LoVo (cell line): ENCODE measurements at regions not wholly inside any gene's neighbourhood (a gene's known extent, or its start where the extent isn't known, plus 50 kb on each side); places are given as distances from the start of the nearest gene placed in this dataset.
"Not testable (repeated sequence)": the region's sequence is repeated elsewhere in the genome, so short reads cannot be mapped to it uniquely, and the experiment has no call there.

Source experiments
- DNase-seq: peaks from one replicate; pipeline ENCODE4 v3.0.0-alpha.2; 2016; ENCODE audit warnings: low spot score

DNA sequence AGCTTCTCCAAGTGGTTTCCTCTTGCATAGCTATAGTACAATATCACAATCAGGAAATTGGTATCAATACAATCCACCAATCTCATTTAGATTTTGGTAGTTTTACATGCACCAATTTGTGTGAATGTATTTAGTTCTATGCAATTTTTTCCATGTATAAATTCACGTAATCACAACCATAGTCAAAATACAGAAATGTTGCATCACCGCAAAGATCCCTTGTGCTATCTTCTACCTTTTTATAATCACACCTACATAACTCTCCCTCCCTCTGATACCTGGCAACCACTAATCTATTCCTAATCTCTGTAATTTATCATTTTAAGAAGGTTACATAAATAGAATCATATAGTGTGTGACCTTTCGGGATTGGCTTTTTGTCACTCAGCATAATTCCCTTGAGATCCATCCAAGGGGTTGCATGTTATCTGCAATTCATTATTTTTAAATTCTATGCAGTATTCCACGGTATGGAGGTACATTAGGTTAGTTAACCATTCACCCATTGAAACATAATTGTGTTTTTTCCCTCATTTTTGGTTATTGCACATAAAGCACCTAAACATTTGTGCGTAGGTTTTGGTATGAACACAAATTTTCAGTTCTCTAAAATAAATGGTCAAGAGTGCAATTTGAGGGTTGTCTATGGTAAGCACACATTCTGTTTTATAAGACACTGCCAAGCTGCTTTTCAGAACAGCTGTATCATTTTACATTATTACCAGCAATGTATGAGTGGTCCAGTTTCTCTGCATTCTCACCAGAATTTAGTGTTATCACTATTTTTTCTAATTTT is 95.1 kb upstream of the SLC22A23 start:
- no peak for DNase-seq

DNA sequence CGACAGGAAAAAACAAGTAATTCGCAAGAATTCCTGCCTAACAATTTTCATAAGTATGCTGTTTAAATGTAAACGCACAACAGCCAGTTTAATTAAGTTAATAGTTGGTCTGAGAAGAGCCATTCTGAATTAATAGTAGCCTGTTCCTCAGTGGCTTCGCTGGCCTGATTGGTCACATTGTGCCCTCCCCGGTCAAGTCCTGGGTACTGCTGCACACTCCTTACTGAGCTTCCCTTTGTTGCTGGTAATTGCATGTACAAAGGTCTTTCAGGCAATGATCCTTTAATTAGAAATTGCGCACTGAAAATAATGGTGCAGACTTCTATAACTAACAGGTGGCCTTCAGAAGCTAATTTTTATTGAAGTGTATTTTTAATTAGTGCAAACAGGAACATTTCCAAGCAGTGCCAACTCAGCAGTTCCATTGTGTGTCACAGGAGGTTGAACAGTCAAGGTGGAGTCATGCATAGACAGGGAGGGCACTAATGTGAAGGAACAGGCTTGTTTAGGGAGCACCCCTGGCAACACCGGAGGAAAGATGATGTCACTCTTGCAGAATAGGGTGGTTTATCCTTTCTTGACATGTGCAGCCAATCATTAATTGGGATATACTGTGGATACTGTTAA is 92.6 kb upstream of the SLC22A23 start:
- DNase-seq: no peak

DNA sequence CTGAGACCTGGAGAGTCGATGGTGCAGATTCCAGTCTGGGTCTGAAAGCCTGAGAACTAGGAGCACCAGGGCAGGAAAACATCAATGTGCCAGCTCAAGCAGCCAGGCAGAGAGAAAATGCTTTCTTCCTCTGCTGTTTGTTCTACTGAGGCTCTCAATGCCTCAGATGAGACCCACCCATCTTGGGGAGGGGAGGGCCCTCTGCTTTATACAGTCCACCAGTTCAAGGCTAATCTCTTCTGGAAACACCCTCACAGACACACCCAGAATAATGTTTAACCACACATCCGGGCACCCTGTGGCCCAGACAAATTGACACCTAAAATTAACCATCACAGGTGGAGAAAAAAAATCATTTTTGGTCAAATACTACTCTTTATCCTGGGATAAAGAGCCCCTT is 89.3 kb upstream of the SLC22A23 start:
- DNase-seq: peak; percentile 23

DNA sequence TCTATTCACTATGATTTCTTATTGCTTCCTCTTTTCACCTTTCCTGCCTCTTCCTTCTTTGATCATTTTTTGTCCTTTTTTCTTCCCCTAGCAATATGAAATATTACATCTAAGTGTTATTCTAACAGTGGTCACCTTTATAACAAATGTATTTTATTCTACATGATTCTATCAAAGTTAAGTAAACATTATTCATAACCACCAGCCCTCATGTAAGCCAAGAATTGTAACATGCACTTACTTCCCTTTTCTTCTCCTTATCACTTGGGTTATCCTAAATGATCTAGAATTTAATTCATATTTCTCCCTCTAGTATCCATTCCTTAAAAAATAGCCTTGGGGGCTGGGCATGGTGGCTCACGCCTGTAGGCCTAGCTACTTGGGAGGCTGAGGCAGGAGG is 88.3 kb upstream of the SLC22A23 start:
- no peak for DNase-seq

DNA sequence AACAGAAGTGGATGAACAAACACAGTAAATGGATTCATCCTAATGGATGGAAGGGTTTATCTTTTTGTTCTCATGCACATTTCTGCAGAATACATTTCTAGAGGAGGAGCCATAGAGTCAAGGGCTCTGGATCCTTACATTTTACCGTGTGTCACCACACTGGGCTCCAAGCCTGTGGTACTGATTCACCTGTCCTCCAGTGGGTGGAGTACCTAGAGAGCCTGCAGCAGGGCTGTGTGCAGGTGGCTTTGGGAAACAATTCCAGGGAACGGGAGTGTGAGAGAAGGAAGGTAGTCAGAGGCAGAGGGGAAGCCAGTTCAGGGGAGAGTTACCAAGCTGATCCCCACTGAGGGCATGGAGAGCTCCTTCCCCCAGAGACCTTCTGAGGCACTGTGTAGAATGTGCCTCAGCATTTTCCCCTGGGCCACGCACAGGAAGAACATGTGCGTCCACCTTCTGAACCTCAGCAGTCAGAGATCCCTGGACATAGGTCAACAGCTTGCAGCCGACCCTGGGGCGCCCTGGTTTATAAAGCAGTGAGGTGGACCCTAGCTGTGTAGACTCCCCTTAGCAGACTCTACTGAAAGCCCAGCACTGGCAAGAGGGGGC is 85.3 kb upstream of the SLC22A23 start:
- no peak for DNase-seq

DNA sequence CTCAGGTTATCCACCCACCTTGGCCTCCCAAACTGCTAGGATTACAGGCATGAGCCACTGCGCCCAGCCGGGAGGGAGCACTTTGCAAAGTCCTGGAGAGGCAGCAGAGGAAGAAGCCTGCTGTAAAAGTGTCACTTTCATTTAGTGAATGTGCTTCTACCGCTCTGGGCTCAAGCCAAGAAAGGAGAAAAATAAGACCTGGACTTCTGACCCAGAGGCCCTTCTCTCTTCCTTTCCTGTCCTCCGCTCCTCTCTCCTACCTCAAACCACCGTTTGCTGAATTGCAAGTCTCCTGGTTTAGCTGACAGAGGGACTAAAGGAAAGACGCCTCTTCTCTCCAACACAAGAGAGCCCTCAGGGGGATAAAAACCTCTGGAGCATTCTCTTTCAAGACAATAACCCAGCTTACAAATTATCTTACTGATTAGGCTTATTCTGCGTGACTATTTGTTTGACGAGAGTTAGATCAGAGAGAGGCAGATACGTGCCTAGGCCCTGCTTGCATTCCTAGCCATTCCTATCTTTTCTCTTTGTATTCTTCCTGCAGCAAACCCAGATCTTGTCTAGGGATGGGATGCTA is 84.2 kb upstream of the SLC22A23 start:
- no peak for DNase-seq

DNA sequence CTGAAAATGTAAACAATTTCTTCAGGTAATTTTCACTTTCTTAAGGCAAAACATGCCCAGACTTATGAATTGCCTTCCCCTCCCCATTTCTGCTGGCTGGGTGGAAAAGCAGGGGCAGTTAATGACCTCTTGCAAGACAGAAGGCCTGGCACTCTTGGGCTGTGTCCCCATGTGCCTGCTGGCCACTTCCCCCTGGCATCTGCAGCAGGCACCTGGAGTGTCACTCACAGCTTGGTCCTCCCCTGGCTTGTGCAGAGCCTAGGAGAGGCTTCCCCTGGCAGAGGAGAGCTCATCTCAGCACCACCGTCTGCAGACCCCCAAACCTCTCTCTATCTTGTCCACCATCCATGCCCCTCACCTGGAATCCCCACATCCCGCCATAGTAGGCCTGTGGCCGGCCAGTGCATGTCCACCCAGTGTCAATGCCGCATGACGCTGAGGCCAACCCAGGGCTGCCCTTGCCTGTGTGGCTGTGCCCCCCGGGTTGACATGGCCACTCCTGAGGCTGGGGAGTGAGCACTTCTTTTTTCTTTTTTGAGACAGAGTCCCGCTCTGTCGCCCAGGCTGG is 83.5 kb upstream of the SLC22A23 start:
- DNase-seq: no peak

DNA sequence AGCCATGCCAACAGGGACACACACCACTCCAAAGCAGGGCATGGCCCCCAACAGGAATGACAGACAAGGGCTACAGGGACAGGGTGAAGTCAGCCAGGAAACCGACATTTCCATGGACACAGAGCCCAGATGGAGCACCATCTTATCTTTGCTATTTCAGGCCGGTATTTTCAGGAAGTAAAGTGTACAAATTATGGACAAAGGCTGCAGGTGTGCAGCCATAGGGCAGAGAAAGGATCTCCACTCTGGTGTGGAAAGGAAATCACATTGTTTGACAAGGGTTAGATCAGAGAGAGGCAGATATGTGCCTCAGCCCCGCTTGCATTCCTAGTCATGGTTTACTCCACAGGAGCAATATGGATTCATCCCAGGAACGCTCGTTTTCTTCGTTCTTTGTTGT is 81.7 kb upstream of the SLC22A23 start:
- DNase-seq: no peak

DNA sequence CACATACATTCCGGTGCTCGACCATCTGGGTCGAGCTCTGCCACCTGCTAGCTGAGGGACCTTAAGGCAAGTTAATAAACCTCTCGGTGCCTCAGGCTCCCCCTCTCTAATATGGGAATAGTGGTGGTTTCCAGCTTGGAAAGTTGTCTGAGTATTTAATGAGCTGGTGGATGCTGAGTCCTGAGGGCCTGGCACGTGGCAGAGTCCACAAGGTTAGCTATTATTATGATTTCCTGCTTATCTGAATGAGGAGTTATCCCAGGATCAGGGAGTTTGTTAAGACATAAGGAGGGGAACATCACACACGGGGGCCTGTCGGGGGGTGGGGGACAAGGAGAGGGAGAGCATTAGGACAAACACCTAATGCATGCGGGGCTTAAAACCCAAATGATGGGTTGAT is 80.1 kb upstream of the SLC22A23 start:
- DNase-seq: no peak

DNA sequence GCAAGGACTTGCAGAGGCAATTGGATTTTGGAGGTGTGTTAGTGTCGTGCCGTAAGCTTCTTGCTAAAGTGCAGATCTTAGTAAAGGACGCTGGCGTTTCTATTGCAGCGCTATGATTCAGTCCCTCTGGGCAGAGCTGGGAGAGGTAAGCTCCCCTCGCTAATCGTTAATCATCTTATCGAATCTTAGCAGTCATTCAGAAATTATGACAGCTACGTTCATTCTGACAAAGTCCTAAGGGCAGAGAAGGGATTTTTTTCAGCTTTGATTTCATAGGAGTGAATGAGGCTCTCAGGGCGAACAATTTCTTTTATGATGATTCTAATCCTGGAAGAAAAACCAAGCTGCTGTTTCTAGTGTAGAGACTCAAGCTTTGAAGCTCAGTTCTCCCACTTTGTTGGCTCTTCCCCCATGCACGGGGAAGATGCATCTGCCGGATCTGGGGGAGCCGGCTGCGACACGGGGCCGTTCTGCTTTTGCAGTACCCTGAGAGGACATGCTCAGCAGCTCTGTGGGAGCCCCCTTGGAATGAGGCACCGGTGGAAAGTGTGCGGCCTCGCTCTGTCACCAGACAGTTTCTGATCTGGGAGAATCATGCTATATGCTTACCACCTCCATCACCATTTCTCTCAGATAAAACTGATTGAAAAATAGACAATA is 79.1 kb upstream of the SLC22A23 start:
- no peak for DNase-seq

DNA sequence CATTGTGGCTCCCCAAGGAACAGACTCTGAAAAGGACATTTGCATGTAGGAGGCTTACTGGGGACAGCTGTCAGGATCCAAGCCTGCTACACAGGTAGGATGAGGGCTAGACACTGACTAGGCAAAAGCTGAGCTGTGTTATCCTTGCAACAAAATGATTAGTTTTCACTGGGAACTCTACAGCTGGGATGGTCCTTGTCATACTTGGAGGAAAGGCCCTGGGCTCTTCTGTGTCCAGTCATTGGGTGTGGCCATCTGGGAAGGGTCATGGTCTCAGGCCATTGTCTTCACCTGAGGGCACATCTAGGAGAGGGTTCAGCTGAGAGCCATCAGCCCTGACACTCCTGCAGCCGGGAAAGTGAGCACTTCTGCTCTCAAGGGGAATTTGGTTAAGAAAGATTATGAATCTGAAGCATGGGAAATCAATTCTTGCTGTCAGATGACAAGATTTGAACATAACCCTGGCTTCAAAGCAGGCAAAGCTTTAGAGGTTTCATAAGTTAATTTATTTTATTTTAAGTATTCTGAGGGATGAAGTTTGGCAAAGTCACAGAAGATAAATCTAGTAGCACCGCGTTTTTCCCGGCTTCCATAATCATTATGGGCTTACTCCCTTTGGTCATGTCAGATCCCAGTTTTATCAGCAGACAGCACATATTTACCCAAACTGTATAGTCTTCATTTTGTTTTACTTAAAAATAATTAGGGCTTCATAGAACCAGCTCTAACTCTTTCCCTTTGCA is 78.4 kb upstream of the SLC22A23 start:
- no peak for DNase-seq

DNA sequence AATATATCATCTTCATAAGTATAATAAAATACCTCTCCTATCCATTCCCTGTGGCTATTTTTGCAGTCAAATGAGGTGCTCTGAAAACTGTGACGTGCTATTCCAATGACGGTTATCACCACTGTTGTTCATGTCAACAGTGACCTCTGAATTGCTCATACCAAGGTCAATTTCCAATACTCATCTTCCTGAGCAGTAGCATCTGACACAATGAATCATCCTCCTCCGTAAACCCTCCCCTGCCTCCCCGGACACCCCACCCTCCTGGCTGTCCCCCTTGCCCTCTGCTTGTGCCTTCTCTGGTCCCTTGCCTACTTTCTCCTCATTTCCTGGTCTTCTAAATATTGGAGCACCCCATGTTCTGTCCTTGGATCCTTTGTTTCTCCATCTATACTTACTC is 77.7 kb upstream of the SLC22A23 start:
- DNase-seq: no peak

DNA sequence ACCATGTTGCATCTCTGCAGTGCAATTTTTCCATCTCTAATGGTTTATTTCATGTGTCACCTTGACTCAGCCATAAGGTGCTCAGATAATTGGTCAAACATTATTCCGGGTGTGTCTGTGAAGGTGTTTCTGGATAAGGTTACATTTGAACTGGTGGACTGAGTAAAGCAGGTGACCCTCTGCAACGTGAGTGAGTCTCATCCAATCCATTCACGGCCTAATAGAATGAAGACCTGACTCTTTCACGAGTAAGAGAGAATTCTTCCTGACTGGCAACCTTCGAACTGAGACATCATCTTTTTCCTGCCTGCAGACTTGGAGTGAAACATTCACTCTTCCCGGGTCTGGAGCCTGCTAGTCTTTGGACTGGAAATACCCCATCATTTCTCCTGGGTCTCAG is 77.1 kb upstream of the SLC22A23 start:
- DNase-seq: no peak

DNA sequence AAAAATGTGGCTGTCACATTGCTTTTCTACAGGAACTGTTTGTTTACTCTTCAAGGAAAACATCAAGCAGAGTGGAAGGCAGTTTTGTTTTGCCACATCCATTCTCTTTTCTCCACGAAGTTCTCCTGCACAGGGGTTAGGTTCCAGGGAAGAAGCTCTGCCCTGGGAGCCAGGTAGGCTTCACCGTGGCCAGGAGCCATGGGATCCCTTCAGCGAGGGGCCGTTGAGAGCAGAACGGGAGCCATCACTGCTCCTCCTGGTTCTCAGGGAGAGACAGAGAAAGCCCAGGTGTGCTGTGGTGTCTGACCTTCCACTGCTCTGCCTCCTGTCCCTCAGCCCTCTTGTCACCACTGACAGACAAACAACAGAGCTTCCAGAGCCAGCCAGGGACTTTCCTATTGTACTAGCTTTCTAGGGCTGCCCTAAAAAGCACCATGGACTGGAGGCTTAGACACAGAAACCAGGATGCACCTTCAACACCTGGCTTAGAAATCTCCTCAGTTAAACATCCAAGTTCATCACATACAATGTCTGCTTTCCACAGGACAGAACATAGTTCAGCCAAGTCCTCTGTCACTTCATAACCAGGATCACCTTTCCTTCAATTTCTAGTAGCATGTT is 75.6 kb upstream of the SLC22A23 start:
- no peak for DNase-seq

DNA sequence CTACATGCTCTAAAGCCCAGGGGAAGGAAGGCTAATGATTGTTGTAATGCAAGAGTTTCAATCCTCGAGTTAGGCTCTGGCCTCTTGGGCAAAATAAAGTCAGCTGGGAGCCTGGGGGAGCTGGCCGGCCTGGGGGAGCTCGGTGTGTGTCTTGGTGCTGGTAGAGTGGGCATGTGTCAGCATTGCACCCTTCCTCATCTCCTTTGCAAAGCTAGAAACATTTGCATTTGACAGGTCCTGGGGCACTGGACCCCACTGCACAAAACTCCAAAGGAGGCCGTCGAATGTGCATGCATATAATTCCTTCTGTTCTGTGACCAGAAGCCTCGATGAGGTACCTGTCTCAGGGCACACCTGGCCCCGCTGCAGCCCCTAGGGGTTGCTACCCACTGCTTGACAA is 74.6 kb upstream of the SLC22A23 start:
- no peak for DNase-seq

DNA sequence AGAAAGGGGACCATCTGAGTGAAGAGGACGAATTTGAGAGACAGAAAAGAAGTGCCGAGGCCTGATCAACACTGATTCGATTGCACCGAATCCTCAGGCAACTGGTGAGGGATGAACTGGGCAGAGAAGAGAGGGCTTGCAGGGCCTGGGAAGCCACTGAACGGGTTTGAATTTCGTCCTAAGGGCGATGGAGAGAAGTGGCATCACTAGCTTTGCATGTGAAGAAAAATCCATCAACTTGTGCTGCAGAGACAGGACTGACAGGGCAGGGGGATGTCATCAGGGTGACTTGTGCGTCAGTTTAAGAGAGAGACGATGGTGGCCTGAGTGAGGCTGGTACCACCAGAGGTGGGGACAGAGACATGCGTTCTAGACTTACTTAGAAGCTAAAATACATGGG is 73.7 kb upstream of the SLC22A23 start:
- DNase-seq: no peak

DNA sequence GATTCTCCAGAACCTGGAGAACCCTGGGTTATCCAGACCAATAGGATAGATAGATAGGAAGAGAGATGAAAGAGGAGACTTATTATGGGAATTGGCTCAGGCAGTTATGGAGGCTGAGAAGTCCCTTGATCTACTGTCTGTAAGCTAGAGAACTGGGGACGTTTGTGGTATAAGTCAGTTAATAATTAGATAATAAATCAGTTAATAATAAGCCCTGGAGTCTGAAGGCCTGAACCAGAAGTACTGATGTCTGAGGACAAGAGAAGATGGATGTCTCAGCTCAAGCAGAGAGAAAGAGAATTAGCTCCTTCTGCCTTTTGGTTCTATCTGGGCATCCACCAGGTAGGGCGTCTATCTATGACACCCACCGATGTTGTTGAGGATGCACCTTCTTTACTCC is 72.9 kb upstream of the SLC22A23 start:
- DNase-seq: no peak

DNA sequence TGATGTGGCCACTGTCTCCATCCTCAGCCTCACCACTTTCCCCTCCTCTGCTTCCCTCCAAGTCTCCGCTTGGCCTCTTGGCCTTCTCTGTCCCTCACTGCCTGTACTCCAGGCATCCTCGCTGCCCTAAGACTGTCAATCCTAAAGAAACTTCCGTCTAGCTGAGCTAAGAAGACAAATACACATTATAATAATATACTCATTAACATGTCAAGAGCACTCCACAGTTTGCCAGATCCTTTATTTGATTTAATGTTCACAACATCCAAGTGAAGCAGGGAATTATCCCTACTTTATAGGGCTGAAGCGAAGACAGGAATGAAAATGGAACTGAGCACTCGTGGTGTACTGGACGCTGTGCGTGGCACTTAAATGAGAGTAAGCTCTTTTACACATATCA is 72.4 kb upstream of the SLC22A23 start:
- DNase-seq: no peak

DNA sequence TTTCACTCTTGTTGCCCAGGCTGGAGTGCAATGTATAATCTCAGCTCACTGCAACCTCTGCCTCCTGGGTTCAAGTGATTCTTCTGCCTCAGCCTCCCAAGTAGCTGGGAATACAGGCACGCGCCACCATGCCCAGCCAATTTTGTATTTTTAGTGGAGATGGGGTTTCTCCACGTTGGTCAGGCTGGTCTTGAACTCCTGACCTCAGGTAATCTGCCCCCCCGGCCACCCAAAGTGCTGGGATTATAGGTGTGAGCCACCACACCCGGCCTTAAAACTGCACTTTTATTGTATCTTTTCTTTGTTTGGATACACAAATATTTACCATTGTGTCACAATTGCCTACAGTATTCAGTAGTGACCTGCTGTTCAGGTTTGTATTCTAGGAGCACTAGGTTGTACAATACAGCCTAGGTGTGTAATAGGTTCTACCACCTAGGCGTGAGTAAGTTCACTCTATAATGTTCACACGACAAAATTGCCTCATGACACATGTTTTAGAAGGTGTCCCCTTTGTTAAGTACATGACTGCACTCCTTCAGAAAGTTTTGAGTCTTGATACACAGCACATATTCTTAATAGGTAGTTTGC is 71.3 kb upstream of the SLC22A23 start:
- DNase-seq: not testable (repeated sequence)

DNA sequence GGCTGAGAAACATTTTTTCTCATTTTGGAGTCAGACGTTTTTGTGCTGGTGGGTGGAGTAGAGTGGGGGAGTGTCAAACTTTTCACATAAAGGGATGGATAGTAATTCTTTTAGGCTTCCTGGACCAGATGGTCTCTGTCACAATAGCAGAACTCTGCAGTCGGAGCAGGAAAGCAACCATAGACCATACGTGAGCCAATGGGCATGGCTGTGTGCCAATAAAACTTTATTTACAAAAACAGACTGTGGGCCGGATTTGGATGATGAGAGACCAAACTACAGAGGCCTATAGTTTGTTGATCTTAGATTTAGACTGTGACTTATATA is 70.8 kb upstream of the SLC22A23 start:
- DNase-seq: no peak
